HG03460 (cell line): ENCODE measurements at regions not wholly inside any gene's neighbourhood (a gene's known extent, or its start where the extent isn't known, plus 50 kb on each side); places are given as distances from the start of the nearest gene placed in this dataset.

ENCODE experiments used
- ATAC-seq: cut with Tn5 transposase; IDR thresholded peaks from one replicate; pipeline ENCODE4 v1.9.1; 2021; ENCODE audit not compliant: unreplicated experiment

DNA sequence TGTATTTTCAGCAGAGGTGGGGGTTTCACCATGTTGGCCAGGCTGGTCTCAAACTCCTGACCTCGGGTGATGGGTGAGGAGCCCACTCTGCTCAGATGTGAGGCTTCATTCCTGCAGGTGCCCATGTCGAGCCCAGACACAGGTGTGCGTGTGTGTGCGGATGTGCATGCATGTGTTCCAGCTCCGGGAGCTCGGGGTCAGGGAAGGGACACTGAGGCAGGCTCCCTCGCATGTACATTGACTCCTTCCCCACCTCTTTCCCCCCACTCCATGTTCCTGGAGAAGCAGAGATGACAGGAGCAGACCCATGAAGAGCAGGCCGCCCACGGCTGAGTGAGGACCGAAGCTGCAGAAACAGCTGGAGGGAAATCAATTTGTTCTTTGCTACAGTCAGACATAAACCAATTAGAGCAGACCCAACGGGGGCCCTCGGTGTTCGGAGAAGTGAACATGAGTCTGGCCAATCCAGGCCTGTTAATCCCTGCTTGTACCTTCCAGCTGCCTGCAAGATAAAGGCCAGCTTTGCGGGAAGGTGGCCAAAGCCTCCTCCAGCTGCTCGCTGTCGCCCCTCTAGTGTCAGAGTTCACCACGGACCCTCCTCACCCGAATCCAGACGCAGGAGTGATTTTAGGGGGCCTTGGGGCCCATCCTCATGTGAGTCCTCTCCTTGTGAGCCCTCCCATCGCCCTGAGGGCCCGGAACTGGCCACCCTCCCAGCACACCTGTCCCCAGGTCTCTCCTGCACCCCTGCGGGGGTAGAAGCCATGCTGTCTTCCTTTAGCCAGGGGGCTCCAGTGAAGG is 321.0 kb upstream of the RTL1 start:
- ATAC-seq, result no peak

DNA sequence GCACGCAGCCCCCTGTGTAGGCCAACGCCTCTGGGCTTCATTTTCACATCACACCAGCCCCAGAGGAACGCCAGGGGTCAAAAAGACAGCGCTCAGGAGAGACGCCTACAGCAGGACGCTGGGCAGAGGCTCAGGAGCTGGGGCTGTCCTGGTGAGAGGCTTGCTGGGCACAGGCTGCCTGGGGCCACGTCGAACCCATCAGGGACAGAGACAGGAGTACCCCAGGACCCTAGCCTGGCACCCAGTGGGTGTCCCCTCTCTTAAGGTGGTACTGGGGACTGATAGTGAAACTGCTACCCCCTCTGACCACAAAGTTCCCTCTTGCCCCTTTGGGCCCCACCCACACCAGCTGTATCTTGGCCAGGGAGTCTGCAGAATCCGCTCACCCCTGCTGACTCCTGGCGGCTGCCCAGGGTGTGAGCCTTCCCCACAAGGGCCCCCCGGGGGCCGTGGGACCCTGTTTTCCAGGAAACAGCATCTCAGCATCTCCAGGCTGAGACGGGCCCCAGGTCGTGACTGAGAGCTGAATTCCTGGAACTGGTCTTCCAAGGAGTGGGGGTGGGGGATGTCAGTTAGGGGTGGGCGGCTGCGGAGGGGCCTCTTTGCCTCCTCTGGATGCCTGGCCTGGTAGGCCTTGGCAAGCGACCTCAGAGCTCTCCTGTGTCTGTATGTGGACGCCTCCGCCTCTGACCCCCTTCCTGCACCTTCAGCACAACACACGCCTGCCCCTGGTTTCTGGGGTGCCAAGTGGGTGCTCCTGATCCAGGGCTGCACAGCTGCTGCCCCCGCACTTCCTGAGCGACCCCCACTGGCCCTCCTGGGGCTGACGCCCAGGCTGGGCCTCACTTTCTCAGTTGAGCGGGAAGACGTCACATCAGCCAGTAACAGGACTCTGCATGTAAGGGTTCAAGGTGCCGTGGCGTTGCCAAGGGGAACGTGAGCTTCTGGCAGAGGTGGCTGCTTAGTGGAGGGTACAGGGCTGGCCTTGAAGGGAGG is 321.9 kb upstream of the RTL1 start:
- no peak for ATAC-seq

DNA sequence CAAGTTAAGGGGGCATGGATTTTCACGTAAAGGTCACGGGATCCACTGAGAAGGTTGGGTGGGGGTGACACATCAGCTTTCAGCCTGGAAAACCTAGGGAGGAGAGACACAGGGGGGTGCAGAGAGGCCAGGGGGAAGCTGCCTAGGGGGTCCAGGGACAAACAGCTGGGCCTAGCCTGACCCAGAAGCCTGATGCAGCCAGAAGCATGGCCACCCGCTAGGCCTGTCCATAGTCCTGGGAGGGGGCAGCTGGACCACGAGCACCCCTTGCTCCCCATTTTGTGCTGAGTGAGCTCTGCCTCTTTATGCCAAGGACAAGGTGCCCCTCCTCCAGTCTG is 322.7 kb upstream of the RTL1 start:
- ATAC-seq, result no peak

DNA sequence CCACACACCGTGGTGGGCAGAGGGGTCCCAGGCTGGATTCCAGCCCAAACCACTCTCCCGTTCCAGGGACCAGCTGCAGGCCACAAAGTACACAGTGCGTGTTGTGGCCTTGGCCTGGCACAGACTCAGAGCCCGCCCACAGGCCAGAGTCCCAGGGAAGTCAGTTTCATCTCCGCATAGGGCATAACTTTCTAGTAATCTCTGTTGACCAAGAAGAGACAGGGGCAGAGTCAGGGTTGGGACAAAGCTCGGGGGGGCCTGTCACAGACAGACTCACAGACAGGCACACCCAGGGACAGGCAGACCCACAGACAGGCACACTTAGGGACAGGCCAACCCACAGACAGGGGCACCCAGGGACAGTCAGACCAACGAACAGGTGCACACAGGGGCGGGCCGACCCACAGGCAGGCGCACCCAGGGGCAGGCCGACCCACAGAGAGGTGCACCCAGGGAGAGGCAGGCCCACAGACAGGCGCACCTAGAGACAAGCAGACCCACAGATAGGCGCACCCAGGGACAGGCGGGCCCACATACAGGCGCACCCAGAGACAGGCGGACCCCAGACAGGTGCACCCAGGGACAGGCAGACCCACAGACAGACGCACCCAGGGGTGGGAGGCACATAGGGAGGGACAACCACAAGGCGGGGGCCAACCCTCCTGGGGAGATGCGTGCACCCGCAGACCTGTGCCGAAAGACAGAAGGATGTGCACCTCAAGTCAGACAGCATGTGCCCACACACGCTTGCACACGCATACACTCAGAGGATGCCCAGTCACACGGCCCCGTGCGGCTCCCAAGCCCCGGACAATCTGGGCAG is 323.3 kb upstream of the RTL1 start:
- no peak for ATAC-seq

DNA sequence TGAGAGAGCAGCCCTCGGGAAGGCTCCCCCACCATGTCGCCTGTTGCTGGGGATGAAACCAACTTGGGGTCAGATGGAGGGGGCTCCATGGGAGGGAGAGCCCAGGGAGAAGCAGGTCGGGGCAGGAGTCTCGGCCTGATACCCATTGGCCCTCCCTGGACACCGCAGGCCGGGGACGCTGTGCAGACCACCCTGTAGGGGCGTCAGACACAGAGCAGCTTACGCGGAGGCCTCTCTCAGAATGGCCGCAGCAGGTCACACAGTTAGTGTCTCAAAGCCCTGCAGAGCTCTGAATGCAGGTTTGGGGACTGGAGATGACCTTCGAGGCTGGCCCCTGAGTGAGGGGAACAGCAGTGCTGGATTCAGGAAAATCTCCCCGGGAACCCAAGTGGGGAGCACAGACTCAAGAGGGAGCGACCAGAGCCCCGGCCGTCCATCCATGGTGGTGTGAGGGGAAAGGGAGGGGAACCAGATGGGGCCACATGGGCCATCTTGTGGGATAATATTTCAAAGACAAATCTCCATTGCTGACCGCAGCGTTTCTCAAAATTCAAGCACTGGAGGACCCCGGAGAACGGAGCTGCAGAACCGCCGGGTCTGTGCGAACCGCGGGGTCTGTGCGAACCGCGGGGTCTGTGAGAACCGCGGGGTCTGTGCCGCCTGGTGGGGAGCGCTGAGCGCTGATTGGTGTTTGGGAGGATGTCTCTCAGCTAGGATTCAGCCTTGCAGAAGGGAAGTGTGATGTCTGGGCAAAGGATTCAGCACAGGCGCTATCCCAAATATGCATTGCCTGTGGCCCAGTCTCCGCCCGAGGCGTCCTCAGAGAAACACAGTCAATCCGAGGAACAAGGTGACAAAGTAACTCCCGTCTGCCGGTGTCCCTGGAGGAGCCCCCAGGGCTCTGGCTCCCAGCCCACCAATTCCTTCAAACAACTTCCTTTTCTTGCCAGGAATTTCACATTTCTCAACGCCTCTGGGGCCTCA is 324.4 kb upstream of the RTL1 start:
- no peak for ATAC-seq

DNA sequence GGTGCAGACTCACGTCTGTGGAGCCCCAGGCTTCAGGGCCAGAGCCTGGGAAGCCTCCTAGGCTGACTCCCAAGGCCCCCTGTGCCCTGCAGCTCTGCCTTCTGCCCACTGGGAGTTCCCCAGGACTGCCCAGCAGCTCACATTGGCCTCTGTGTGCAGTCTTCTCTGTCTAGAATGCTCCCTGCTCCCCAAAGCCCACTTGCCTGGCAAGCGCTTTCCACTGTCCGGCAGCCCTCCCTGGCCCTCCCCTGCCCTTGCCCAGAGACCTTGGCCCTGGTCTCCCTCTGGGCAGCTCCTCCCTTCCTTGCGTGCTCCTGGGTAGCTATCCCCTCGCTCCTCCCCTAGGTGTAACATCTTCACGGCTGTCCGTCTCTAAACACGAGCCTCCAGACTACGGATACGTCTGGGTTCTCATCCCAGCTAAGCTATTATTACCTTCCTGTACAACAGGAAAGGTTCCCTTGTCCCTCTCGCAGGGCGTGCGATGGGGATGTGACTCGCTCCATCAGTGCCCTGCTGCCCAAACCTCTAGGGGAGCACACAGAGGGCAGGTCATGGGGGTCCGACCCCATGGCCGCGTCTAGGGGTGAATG is 325.5 kb upstream of the RTL1 start:
- no peak for ATAC-seq

DNA sequence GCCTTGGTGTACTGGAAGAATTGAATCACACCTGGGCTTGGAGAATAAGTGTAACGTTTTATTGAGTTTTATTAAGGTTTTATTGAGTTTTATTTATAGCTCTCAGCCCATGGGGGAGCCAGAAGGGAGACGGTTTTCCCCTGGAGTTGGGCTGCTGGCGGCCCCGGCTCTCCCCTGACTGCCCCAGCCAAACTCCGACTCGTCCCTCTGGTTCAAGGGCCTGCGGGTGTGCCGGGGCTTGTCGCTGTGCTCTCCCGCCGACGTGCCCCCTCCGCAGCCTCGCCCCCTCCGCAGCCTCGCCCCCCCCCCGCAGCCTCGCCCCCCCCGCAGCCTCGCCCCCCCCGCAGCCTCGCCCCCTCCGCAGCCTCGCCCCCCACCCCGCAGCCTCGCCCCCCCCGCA is 326.1 kb upstream of the RTL1 start:
- no peak for ATAC-seq

DNA sequence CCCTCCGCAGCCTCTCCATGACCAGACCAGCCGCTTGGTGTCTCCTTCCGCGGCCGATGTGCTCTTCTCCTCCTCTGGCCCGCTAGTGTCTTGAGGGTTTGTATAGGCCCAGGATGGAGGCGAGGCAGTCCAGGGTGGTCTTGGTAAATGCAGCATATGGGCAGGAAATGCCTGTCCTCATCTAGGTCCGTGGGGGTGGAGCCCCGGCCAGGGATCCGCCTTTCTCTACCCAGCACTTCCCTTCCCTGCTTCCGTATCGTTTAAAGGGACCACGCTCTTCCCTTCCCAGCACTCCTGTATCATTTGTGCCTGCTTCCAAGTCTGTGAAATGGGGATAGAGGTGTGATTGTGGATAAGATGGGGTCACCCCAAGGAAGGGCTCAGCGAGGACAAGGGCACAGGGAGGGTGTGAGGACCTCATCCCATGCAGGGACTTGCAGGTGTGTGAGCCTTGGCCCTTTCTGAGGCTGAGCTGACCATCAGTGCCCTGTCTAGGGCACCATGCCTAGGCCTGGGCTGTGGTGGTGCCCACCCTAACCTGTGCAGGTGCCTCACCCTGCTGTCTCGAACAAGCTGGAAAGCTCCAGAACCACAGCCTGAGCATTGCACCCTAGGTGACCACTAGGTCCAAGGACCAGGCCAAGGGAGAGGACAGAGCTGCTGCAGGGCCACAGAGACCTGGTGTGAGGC is 326.8 kb upstream of the RTL1 start:
- no peak for ATAC-seq

DNA sequence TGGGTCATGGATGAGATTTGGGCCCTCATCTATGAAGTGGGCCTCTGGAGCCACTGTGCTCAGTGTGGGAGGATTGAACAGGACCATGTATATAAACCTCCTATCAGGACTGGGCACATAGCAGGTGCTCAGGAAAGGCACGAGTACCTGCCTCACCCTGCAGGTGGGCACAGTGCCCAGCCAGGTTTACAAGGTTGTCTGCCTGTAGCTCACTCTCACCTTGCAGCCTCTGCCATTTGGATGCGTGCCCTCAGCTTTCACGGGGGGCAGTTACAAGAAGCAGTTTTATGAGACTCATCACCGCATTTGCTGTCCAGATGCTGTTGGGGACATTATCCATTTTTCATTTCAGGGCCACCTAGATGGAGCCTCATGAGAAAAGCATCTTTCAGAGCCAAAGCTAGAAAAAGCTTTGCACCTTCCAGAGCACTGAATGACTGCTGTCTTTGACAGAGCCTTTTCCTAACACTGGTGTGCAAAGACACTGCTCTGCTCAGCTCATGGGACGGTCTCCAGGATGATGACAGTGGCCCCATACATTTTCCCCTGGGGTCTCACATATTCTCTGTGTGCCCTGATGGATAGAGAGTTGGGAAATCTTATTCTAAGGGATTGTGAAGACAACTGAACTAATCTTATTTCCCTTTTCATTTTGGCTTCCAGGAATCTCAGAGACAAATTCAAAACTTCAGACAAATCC is 327.5 kb upstream of the RTL1 start:
- ATAC-seq, result no peak

DNA sequence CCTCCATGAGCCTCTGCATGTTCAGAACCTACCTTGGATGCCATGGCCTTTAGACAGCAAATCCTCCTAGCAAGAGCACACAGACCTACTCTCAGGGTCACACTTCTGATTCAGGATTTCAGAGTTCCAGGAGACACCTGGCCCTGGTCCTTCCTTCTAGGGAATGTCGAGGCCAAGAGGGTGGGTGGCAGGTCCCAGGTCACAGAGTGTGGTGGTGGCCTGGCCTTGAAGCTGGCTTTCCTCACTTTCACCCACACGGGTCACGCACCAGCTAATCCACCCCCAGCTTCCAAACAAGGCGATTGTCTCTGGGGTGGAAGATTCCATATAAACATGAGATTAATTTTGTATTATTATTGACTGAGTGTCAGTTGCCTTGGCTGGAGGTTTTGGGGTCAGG is 328.3 kb upstream of the RTL1 start:
- ATAC-seq, result no peak

DNA sequence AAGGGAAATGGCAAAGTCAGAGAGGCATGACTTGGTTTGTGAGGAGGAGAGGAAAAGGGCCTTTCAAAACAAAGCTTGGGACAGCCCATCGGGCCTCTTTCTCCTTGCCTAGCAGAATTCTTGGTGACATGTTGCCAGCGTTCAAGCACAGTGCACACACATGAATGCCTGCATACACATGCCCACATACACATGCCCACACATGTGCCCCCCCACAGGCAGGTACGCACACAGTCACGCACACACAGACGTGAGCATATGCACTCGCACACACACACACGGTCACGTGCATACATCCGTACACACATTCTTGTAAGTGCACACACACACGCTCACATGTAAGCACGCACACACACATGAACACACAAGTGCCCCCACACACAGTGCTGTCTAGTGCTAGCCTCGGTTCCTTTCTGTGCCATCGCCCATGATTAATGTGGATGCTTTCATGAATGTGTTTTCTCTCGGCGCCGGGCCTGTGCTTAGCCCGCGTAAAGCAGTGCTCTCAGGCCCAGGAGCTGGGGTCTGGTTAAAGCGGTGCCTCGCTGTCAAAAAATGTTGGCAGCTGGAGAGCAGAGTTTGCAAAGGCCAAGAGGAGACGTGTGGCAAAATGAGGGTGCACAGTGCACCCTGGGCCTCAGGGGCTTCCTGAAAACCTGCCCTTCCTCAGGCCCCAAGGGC is 328.8 kb upstream of the DIO3 start:
- ATAC-seq, result no peak

DNA sequence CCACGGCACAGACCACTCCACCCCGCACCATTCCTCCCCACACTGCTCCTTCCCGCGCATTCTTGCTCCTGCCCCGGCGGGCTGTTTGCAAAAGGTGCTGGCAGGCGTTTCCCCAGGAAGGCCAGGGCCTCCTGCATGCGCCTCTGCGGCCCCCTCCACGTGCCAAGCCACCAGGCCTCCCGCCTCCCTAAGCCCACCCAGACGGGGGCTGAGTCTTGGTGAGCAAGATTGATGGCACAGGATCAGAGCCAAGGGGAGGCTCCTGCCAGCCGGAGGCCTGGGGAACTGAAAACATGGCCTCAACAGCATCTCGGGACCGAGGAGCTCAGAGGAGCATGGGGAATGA is 328.3 kb upstream of the DIO3 start:
- no peak for ATAC-seq

DNA sequence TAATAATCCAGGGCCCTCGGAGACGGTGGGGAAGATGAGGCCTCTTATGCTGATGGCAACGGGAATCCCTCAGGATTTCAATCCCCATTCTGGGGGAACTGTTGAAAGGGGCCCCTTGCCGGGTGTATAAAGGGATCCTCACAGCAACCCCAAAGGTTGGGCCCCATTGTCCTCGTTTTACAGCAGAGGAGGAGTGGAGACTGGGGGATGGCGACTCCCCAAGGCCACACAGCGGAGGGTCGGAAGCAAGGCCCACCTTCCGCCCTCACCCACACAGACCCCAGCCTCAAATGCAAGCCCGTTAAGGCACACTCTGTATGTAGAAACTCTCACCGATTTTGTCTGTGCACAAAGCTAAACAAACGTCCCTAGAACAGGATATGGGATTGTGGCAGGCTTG is 327.9 kb upstream of the DIO3 start:
- no peak for ATAC-seq

DNA sequence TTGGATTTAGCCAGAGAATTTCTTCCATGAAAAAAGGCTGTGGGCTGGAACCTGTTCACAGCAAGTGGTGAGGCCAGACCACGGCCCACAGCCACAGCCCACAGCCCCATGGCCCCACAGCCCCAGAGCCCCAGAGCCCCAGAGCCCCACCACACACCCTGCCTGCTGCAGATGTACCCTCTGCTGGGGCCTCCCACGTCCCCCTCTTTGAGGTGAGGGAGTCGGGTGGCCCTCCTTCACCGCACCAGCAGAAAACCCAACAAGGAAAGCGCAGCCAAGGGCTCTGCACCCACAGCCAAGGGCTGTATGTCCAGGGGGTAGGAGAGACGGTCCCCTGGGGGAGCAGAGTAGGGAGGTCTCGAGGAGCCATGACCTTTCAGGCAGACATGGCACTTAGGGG is 327.5 kb upstream of the DIO3 start:
- no peak for ATAC-seq

DNA sequence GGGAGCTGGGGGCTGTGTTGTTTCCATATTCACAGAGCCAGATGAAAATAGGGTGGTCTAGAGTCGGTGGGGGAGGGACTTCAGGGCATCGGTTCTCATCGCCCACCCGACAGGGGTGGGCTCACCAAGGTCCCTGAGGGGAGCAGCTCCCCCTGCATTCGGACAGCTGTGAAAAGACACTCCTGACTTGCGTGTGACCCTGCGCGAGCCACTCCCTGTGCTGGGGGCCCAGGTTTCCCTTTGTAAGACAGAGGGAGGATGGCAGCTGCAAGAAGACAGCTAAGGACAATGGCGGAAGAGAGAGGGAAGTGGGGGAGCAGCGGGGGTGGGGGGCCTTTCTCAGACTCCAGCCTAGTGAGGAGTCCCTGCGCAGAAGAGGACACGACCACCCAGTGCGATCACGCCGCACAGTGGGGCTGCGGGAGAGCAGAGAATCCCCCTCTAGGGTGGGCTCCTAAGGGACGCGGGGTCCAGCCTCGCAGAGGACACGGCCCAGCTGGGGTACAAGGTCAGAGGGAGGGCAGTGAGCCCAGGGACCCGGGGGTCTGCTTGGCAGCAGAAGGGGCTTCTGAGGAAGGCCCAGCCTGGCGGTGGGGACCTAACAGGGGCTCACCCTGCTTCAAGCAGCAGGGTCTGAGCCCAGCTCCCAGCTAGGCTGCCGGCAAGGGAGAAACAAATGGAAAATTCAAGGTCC is 326.9 kb upstream of the DIO3 start:
- ATAC-seq, result no peak

DNA sequence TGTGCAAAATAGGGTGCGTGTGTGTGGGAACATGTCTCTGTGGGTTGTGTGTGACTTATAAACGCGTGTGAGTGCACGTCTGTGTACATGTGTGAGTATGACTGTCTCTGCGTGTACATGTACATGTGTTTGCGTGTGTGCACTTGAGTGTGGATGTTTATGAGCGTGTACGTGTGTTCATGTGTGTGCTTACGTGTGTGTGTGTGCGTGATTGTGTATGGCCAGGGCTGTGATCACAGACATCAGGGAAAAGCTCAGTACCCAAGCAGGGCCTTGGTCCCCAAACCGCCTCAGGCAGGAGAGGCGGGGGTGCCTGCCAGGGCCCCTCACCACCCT is 326.3 kb upstream of the DIO3 start:
- no peak for ATAC-seq

DNA sequence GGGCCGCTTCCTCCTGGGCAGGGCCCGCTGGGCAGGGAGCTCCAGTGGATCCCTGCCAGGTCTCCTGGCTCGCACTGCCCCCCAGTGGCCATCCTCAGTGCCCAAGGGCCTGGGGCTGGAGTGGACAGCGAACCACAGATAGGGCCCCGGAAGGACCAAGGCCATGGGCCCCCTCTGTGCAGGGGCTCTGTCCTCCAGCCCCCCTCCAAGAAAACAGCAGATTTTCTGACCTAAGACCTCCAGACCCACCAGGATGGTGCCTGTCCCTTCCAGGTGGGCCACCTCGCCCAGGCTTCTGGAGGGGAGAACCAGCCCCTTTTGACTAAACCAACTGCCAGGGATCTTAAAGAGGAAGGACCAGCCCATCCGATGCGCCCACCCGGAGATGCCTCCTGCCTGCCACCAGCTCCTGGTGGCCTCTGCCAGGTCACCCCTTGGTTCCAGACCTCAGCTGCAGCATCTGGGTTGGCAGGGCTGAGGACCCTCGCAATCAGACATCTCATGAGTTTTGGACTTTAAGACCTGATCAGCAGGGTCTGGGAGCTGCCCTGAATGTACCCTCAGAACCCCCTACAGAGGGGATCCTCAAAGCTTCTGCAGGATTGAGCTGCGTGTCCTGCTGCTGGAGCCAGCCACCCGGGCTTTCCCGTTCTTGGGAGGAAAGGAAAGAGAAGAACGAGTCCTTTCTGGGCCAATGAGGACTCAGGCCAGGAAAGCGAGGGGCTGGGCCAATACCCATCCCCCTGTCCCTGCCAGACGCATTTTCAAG is 325.8 kb upstream of the DIO3 start:
- ATAC-seq, result no peak
